HEK293 (cell line): ENCODE measurements at regions not wholly inside any gene's neighbourhood (a gene's known extent, or its start where the extent isn't known, plus 50 kb on each side); places are given as distances from the start of the nearest gene placed in this dataset.
"Not testable (repeated sequence)": the region's sequence is repeated elsewhere in the genome, so short reads cannot be mapped to it uniquely, and the experiment has no call there.

Source experiments
- CTCF ChIA-PET: fragments of 350-600 bp; formaldehyde crosslinking; extraction: SDS; loops from one replicate; lab custom pipeline; 2021; ENCODE audit warnings: antibody characterized with exemption; lab: Yijun Ruan, JAX
- POLR2A ChIA-PET: fragments of 300-600 bp; formaldehyde crosslinking; extraction: SDS; loops from one replicate; lab custom pipeline; 2020; ENCODE audit warnings: antibody characterized with exemption, inconsistent platforms; lab: Yijun Ruan, JAX
- H3K27ac ChIP-seq: fragments of 200-500 bp; sonication (Bioruptor generic); 2 replicates; pipeline ENCODE4 v1.5.1; 2014; ENCODE audit warnings: low read depth, low read length, control low read depth, inconsistent platforms; ENCODE audit errors: extremely low read depth
- H3K36me3 ChIP-seq, 2 experiments: fragments of 200-500 bp in 1 of 2; sonication (Bioruptor generic) in 1 of 2; 1 replicate in 1 of 2; 2 replicates in 1 of 2; pipeline ENCODE4 v1.5.1; 2014 to 2017; ENCODE audit warnings: inconsistent platforms in 2 of 2, low read length in 2 of 2; ENCODE audit not compliant: control insufficient read depth in 2 of 2, insufficient read depth in 1 of 2
- H3K4me1 ChIP-seq: fragments of 200-500 bp; sonication (Bioruptor generic); 2 replicates; pipeline ENCODE4 v1.5.1; 2014; ENCODE audit warnings: mild to moderate bottlenecking, low read length, inconsistent platforms; ENCODE audit not compliant: control insufficient read depth, insufficient read depth
- H3K4me3 ChIP-seq: 2 replicates; pipeline ENCODE4 v1.5.1; 2011; ENCODE audit warnings: low read depth, mild to moderate bottlenecking, control low read depth, low read length, moderate library complexity
- H3K9me3 ChIP-seq: fragments of 200-500 bp; sonication (Bioruptor generic); 2 replicates; pipeline ENCODE4 v1.5.1; 2014; ENCODE audit warnings: low read depth, low read length, inconsistent platforms; ENCODE audit not compliant: control insufficient read depth, insufficient read depth
- KLF1 ChIP-seq: fragments of 450-650 bp; formaldehyde crosslinking; IDR thresholded peaks from 2 replicates; pipeline ENCODE4 v1.5.1; 2016; ENCODE audit warnings: missing biosample characterization, missing genetic modification characterization
- SETDB1 ChIP-seq: IDR thresholded peaks from one replicate; pipeline ENCODE4 v1.6.1; 2017; ENCODE audit warnings: mild to moderate bottlenecking, low read length, moderate library complexity, mixed read lengths; ENCODE audit not compliant: insufficient read length
- ZFHX2 ChIP-seq: fragments of 450-650 bp; formaldehyde crosslinking; conservative IDR thresholded peaks from 2 replicates; pipeline ENCODE4 v1.5.1; 2016; ENCODE audit warnings: missing biosample characterization, missing genetic modification characterization
- ZNF654 ChIP-seq: fragments of 450-650 bp; formaldehyde crosslinking; IDR thresholded peaks from 2 replicates; pipeline ENCODE4 v1.5.1; 2016; ENCODE audit warnings: low read depth, missing biosample characterization, missing genetic modification characterization

- H3K4me3 ChIP-seq, H3K9me3 ChIP-seq, H3K36me3 ChIP-seq, POLR2A ChIA-PET, H3K27ac ChIP-seq, CTCF ChIA-PET, H3K4me1 ChIP-seq: not testable (repeated sequence)
These were observed 125.5 kb downstream of the METRNL start for GRCh38 chr17:83204736-83205386.

GRCh38 chr17:83205387-83206035, 126.1 kb downstream of the METRNL start:
- CTCF ChIA-PET: interaction anchor here (0.6 to 0.7 kb wide), 4 partner anchors 221 to 906 kb away, joined by 3 to 4 read pairs (median 4); no protein-coding TSS in a partner anchor
- H3K4me3 ChIP-seq, H3K27ac ChIP-seq, H3K9me3 ChIP-seq, H3K36me3 ChIP-seq, H3K4me1 ChIP-seq, POLR2A ChIA-PET: not testable (repeated sequence)
- TF ChIP-seq SETDB1 (peak; percentile 64), KLF1 (0 out of 2 replicates have a peak, but pooled peaks have one; percentile 9), ZFHX2 (tag by site-specific recombination) (0 out of 2 replicates have a peak, but pooled peaks have one; percentile 8), ZNF654 (peak; percentile 28; the same call in 1 of the 2 replicates)

GRCh38 chr17:83206036-83206394, 126.6 kb downstream of the METRNL start:
- CTCF ChIA-PET: interaction anchor here (0.6 to 1.2 kb wide), 5 partner anchors 222 to 907 kb away, joined by 3 to 4 read pairs (median 4); no protein-coding TSS in a partner anchor

DNA sequence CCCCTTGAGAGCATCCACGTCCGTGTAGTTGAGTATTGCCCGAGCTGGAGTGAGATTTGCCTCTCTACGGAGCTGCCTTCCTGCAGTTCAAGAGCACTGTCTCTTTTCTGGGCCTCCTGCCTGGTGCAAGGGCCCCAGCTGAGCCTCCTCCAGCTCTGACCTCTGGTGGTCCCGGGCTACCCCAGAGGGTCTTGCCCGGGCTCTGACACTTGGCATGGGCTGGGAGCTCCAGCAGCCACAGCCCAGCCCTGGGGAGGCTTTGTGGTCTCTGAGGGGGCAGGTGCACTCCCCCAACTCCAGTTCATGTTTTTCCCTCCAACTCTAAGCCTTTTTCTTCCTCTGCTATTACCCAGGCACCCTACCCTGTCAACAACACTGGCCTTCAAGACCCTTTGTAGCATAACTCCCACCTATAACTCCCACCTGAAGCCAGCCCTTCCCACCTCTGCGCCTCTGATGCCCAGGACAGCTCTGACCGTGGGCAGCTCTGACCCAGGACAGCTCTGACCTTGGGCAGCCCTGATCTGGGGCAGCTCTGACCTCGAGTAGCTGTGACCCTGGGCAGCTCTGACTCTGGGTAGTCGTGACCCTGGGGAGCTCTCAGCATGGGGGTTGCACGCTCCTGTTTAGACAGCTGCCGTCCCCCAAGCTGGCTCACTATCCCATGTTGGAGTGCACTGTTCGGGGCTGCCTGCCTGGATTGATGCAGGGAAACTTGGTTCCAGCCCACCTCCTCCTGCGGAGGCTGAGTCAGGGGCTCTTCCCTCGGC, 127.6 kb downstream of the METRNL start:
- POLR2A ChIA-PET, H3K4me1 ChIP-seq, H3K27ac ChIP-seq, H3K9me3 ChIP-seq, H3K4me3 ChIP-seq, H3K36me3 ChIP-seq: not testable (repeated sequence)
- CTCF ChIA-PET: interaction anchor here (1.2 kb wide), 1 partner anchor 381 kb away, joined by 4 read pairs; no protein-coding TSS in a partner anchor

More at GRCh38 chr17:83206036-83206394, 126.6 kb downstream of the METRNL start:
- H3K27ac ChIP-seq, H3K36me3 ChIP-seq, H3K4me3 ChIP-seq, H3K4me1 ChIP-seq, H3K9me3 ChIP-seq, POLR2A ChIA-PET: not testable (repeated sequence)

DNA sequence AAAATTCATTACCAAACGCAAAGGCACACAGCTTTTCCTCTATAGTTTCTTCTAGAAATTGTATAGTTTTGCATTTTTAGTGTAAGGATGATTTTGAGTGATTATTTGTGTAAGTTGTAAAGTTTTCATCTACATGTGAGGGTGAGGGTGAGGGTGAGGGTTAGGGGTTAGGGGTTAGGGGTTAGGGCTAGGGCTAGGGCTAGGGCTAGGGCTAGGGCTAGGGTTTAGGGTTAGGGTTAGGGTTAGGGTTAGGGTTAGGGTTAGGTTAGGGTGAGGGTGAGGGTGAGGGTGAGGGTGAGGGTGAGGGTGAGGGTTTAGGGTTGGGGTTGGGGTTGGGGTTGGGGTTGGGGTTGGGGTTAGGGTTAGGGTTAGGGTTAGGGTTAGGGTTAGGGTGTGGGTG, 167.6 kb downstream of the METRNL start:
- CTCF ChIA-PET, H3K4me3 ChIP-seq: not testable (repeated sequence)

More for the DNA sequence above, 167.6 kb downstream of the METRNL start:
- H3K4me1 ChIP-seq, POLR2A ChIA-PET, H3K36me3 ChIP-seq, H3K27ac ChIP-seq, H3K9me3 ChIP-seq: not testable (repeated sequence)
